ENCODE measurements at regions not wholly inside any gene's neighbourhood (a gene's known extent, or its start where the extent isn't known, plus 50 kb on each side); places are given as distances from the start of the nearest gene placed in this dataset.

- H3K27ac ChIP-seq (ENCODE audit: low read length), result no peak overlapping the region
- no peaks in the 10 kb centered on the region for H3K4me1 ChIP-seq (ENCODE audit: insufficient read depth, low read length)
- peaks cover 100% of the 10 kb centered on the region for H3K27me3 ChIP-seq (ENCODE audit: insufficient read depth, low read length)
- no peaks in the 10 kb centered on the region for H3K9me3 ChIP-seq (ENCODE audit: insufficient read depth, low read depth, low read length)
- H3K9ac ChIP-seq (ENCODE audit: low read depth, low read length), result no peak overlapping the region
- no peak overlapping the region for H3K4me3 ChIP-seq (ENCODE audit: low read length)
- no peaks in the 10 kb centered on the region for H3K36me3 ChIP-seq (ENCODE audit: insufficient read depth, low read depth, low read length)
These were observed 85.2 kb upstream of the PPARA start for GRCh38 chr22:46064966-46065666.

- Histone ChIP-seq H3K4me1 (ENCODE audit: insufficient read depth, low read length) (no peaks in the 10 kb centered on the region), H3K4me3 (ENCODE audit: low read length) (no peak overlapping the region), H3K9ac (ENCODE audit: low read depth, low read length) (no peak overlapping the region), H3K27ac (ENCODE audit: low read length) (no peak overlapping the region), H3K27me3 (ENCODE audit: insufficient read depth, low read length) (peaks cover 99% of the 10 kb centered on the region), H3K36me3 (ENCODE audit: insufficient read depth, low read depth, low read length) (no peaks in the 10 kb centered on the region), H3K9me3 (ENCODE audit: insufficient read depth, low read depth, low read length) (no peaks in the 10 kb centered on the region)
These were observed 84.5 kb upstream of the PPARA start for GRCh38 chr22:46065691-46066454.

- Histone ChIP-seq H3K36me3 (ENCODE audit: insufficient read depth, low read depth, low read length) (no peaks in the 10 kb centered on the region), H3K4me1 (ENCODE audit: insufficient read depth, low read length) (no peaks in the 10 kb centered on the region), H3K27ac (ENCODE audit: low read length) (no peak overlapping the region), H3K4me3 (ENCODE audit: low read length) (no peak overlapping the region), H3K27me3 (ENCODE audit: insufficient read depth, low read length) (peaks cover 96% of the 10 kb centered on the region), H3K9me3 (ENCODE audit: insufficient read depth, low read depth, low read length) (no peaks in the 10 kb centered on the region), H3K9ac (ENCODE audit: low read depth, low read length) (no peak overlapping the region)
These were observed 83.6 kb upstream of the PPARA start for GRCh38 chr22:46066691-46067090.

- no peaks in the 10 kb centered on the region for H3K36me3 ChIP-seq (ENCODE audit: insufficient read depth, low read depth, low read length)
- H3K9ac ChIP-seq (ENCODE audit: low read depth, low read length), result no peak overlapping the region
- no peaks in the 10 kb centered on the region for H3K9me3 ChIP-seq (ENCODE audit: insufficient read depth, low read depth, low read length)
- peaks cover 95% of the 10 kb centered on the region for H3K27me3 ChIP-seq (ENCODE audit: insufficient read depth, low read length)
- H3K4me3 ChIP-seq (ENCODE audit: low read length), result no peak overlapping the region
- H3K27ac ChIP-seq (ENCODE audit: low read length), result no peak overlapping the region
- no peaks in the 10 kb centered on the region for H3K4me1 ChIP-seq (ENCODE audit: insufficient read depth, low read length)
These were observed 82.9 kb upstream of the PPARA start for GRCh38 chr22:46067159-46068111.

- no peak overlapping the region for H3K9ac ChIP-seq (ENCODE audit: low read depth, low read length)
- peaks cover 95% of the 10 kb centered on the region for H3K27me3 ChIP-seq (ENCODE audit: insufficient read depth, low read length)
- H3K27ac ChIP-seq (ENCODE audit: low read length), result no peak overlapping the region
- no peaks in the 10 kb centered on the region for H3K4me1 ChIP-seq (ENCODE audit: insufficient read depth, low read length)
- no peaks in the 10 kb centered on the region for H3K9me3 ChIP-seq (ENCODE audit: insufficient read depth, low read depth, low read length)
- no peak overlapping the region for H3K4me3 ChIP-seq (ENCODE audit: low read length)
- H3K36me3 ChIP-seq (ENCODE audit: insufficient read depth, low read depth, low read length), result no peaks in the 10 kb centered on the region
These were observed 82.1 kb upstream of the PPARA start for GRCh38 chr22:46068181-46068592.

- H3K27ac ChIP-seq (ENCODE audit: low read length), result no peak overlapping the region
- no peaks in the 10 kb centered on the region for H3K4me1 ChIP-seq (ENCODE audit: insufficient read depth, low read length)
- peaks cover 95% of the 10 kb centered on the region for H3K27me3 ChIP-seq (ENCODE audit: insufficient read depth, low read length)
- H3K9me3 ChIP-seq (ENCODE audit: insufficient read depth, low read depth, low read length), result no peaks in the 10 kb centered on the region
- no peak overlapping the region for H3K4me3 ChIP-seq (ENCODE audit: low read length)
- H3K36me3 ChIP-seq (ENCODE audit: insufficient read depth, low read depth, low read length), result no peaks in the 10 kb centered on the region
- H3K9ac ChIP-seq (ENCODE audit: low read depth, low read length), result no peak overlapping the region
These were observed 81.5 kb upstream of the PPARA start for GRCh38 chr22:46068593-46069491.

- H3K9ac ChIP-seq (ENCODE audit: low read depth, low read length), result peak overlapping the region; percentile 15; the same call in 1 of the 2 replicates
- H3K36me3 ChIP-seq (ENCODE audit: insufficient read depth, low read depth, low read length), result no peaks in the 10 kb centered on the region
- H3K9me3 ChIP-seq (ENCODE audit: insufficient read depth, low read depth, low read length), result no peaks in the 10 kb centered on the region
- peak overlapping the region; percentile 64; the same call in 1 of the 2 replicates for H3K4me3 ChIP-seq (ENCODE audit: low read length)
- peaks cover 95% of the 10 kb centered on the region for H3K27me3 ChIP-seq (ENCODE audit: insufficient read depth, low read length)
- H3K27ac ChIP-seq (ENCODE audit: low read length), result no peak overlapping the region
- H3K4me1 ChIP-seq (ENCODE audit: insufficient read depth, low read length), result no peaks in the 10 kb centered on the region
These were observed 80.7 kb upstream of the PPARA start for GRCh38 chr22:46069521-46070214.

GRCh38 chr22:46070215-46070802, 80.0 kb upstream of the PPARA start:
- H3K36me3 ChIP-seq (ENCODE audit: insufficient read depth, low read depth, low read length), result no peaks in the 10 kb centered on the region
- 0 out of 2 replicates have a peak, but pooled peaks cover 3% of the 10 kb centered on the region for H3K4me1 ChIP-seq (ENCODE audit: insufficient read depth, low read length)
- peaks cover 95% of the 10 kb centered on the region for H3K27me3 ChIP-seq (ENCODE audit: insufficient read depth, low read length)
- no peak overlapping the region for H3K27ac ChIP-seq (ENCODE audit: low read length)
- H3K9ac ChIP-seq (ENCODE audit: low read depth, low read length), result peak overlapping the region; percentile 15; the same call in 1 of the 2 replicates
- H3K4me3 ChIP-seq (ENCODE audit: low read length), result peak overlapping the region; percentile 64; the same call in 1 of the 2 replicates
- H3K9me3 ChIP-seq (ENCODE audit: insufficient read depth, low read depth, low read length), result no peaks in the 10 kb centered on the region

- Histone ChIP-seq H3K9ac (ENCODE audit: low read depth, low read length) (no peak overlapping the region), H3K27ac (ENCODE audit: low read length) (no peak overlapping the region), H3K36me3 (ENCODE audit: insufficient read depth, low read depth, low read length) (no peaks in the 10 kb centered on the region), H3K4me3 (ENCODE audit: low read length) (peak overlapping the region; percentile 64; the same call in 1 of the 2 replicates), H3K4me1 (ENCODE audit: insufficient read depth, low read length) (peaks cover 3% of the 10 kb centered on the region; the same call in 1 of the 2 replicates), H3K9me3 (ENCODE audit: insufficient read depth, low read depth, low read length) (no peaks in the 10 kb centered on the region), H3K27me3 (ENCODE audit: insufficient read depth, low read length) (peaks cover 94% of the 10 kb centered on the region)
These were observed 79.4 kb upstream of the PPARA start for GRCh38 chr22:46070803-46071450.

Measured in iPS-20b (cell line).